Large intestine (tissue), 3 donors: ENCODE measurements at regions not wholly inside any gene's neighbourhood (a gene's known extent, or its start where the extent isn't known, plus 50 kb on each side); places are given as distances from the start of the nearest gene placed in this dataset.

Experiments used
- DNase-seq, 2 donors: peaks; one replicate each; pipeline versions ENCODE4 v3.0.0 to v3.0.0-alpha.2; 2013
- H3K27ac ChIP-seq: one replicate; pipeline ENCODE4 v1.5.1; 2013; ENCODE audit warnings: low read length
- H3K27me3 ChIP-seq: 2 replicates; pipeline ENCODE4 v1.6.1; 2013; ENCODE audit warnings: low read length; ENCODE audit not compliant: control insufficient read depth, insufficient read depth
- H3K36me3 ChIP-seq: 2 replicates; pipeline ENCODE4 v1.6.1; 2013; ENCODE audit warnings: low read length; ENCODE audit not compliant: control insufficient read depth, insufficient read depth
- H3K4me1 ChIP-seq: one replicate; pipeline ENCODE4 v1.6.1; 2013; ENCODE audit warnings: low read length; ENCODE audit not compliant: control insufficient read depth, insufficient read depth
- H3K4me3 ChIP-seq: one replicate; pipeline ENCODE4 v1.5.1; 2013; ENCODE audit warnings: low read length
- H3K9me3 ChIP-seq: one replicate; pipeline ENCODE4 v1.6.1; 2013; ENCODE audit warnings: mild to moderate bottlenecking, low read depth, low read length, moderate library complexity; ENCODE audit not compliant: control insufficient read depth
- WGBS: methylation state at CpG from one replicate; pipeline ENCODE4 v1.1.5; 2013; ENCODE audit warnings: low lambda C conversion rate; ENCODE audit not compliant: insufficient coverage; 5-methylcytosine and 5-hydroxymethylcytosine counted together

GRCh38 chr13:23510979-23511735 is 59.1 kb upstream of the TNFRSF19 start:
- DNase-seq: no peak
- H3K36me3 ChIP-seq: no peaks in the 10 kb centered on the region
- no peaks in the 10 kb centered on the region for H3K4me1 ChIP-seq
- no CpG with 5 or more reads among the region's 4 CpGs for WGBS
- no peaks in the 10 kb centered on the region for H3K9me3 ChIP-seq
- H3K27ac ChIP-seq: no peak overlapping the region
- H3K4me3 ChIP-seq: no peak overlapping the region
- peaks cover 2% of the 10 kb centered on the region for H3K27me3 ChIP-seq

- Histone ChIP-seq H3K36me3 (no peaks in the 10 kb centered on the region), H3K27me3 (peaks cover 2% of the 10 kb centered on the region), H3K4me1 (no peaks in the 10 kb centered on the region), H3K9me3 (no peaks in the 10 kb centered on the region), H3K4me3 (no peak overlapping the region), H3K27ac (no peak overlapping the region)
- no peak for DNase-seq
- 100% methylated on average over 1 of the region's 6 CpGs for WGBS
Measured at GRCh38 chr13:23512762-23513395, 57.3 kb upstream of the TNFRSF19 start.

DNA sequence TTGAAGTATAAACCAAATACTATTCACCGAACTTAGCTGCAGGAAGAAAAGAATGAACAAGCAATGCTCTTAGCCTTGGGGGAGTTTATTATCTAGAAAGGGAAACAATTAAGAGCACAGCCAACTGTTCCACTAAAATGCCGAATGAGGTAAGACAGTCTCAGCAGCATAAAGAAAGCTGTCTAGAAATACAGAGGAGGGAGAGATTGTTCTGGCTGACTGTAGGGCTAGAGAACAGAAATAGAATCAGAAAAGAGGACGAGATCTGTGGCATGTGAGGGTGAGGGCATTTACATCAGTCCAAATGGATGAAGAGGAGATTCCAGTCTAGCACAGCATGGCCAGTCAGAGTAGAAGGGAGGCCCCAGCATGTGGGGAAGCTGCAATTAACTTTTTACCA is 56.8 kb upstream of the TNFRSF19 start:
- 67% methylated on average over 3 of the region's 3 CpGs for WGBS
- no peak overlapping the region for H3K4me3 ChIP-seq

DNA sequence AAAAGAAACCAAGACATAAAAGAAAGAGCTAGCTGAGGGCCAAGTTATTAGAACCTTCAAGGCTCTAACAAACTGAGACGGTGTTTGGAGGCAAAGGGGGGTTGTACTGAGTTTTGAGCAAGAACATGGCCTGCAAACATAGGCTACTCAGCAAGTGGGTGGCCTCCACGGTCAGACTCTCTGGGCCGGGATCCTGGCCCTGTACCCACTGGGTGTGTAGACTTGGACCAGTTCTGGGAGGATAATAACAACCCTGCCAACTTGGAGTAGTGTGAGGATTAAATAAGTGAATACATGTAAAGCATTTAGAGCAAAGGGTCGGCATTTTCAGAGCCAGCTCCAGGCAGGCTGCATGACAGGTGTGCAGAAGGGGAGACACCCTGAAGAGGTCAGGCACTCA is 56.1 kb upstream of the TNFRSF19 start:
- no CpG with 5 or more reads among the region's 4 CpGs for WGBS
- H3K4me3 ChIP-seq: no peak overlapping the region

More for the DNA sequence above, 56.8 kb upstream of the TNFRSF19 start:
- Histone ChIP-seq H3K36me3 (no peaks in the 10 kb centered on the region), H3K4me1 (no peaks in the 10 kb centered on the region), H3K9me3 (no peaks in the 10 kb centered on the region), H3K27me3 (peaks cover 2% of the 10 kb centered on the region), H3K27ac (no peak overlapping the region)
- no peak for DNase-seq

DNA sequence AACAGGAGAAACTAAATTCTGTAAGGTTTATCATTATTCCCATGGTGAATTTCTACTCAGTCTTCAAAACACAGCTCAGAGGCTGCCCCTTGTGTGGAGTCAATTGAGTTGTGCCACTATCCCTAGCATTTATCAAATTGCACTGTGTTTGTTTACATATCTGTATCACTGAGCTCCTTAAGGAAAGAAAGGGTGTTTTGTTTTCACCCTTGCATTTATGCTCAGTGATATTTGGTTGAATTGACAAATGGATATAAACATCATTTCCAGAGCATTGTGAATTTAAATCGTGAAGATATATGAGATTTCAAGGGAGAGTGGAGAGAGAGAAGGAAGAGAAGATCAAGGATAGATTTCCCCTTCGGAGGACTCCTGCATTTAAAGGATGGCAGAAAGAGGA is 55.1 kb upstream of the TNFRSF19 start:
- Histone ChIP-seq H3K4me1 (no peaks in the 10 kb centered on the region), H3K27me3 (peaks cover 2% of the 10 kb centered on the region), H3K27ac (no peak overlapping the region), H3K9me3 (no peaks in the 10 kb centered on the region), H3K4me3 (no peak overlapping the region), H3K36me3 (no peaks in the 10 kb centered on the region)
- no peak for DNase-seq
- WGBS: no CpG with 5 or more reads among the region's 2 CpGs

More for the DNA sequence above, 56.1 kb upstream of the TNFRSF19 start:
- DNase-seq: no peak
- no peak overlapping the region for H3K27ac ChIP-seq
- peaks cover 2% of the 10 kb centered on the region for H3K27me3 ChIP-seq
- no peaks in the 10 kb centered on the region for H3K36me3 ChIP-seq
- H3K4me1 ChIP-seq: no peaks in the 10 kb centered on the region
- H3K9me3 ChIP-seq: no peaks in the 10 kb centered on the region

DNA sequence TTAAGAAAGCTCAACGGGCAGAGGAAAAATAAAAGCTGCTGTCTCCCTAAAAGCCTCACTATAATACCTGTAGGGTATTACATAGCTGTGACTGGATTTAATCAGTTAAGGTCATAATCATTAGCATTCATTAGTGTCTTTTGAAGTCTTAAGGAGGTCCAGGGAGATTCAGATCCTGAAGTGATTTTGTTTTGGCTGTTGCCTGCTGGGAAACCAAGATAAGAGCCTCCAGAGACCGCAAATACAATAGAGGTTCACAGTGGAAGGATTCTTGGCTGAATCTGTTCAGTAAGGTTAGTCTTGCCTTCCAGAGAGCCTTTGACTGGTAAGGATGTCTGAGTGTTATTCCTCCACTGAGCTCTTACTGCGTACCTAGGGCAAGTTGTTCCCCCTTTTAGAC is 54.0 kb upstream of the TNFRSF19 start:
- no peaks in the 10 kb centered on the region for H3K4me1 ChIP-seq

DNA sequence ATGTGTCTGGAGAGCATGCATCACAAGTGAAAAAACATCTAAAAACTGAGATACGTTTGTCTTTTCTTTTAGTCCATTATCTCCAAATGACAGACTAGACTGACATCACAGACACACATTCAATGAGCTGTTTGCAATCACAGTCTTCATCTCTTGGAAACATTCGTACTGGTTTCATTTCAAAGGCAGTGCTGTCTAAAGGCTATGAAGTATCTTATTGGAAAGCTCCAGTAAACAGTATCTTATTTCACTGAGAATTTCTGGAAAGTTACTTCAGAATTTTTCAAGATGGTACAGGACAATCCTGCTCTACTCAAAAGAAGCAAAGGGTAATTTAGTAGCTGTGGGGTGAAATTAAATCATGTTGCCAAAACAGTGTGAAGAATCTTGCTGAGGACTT is 53.5 kb upstream of the TNFRSF19 start:
- H3K27ac ChIP-seq: no peak overlapping the region
- no CpG with 5 or more reads among the region's 2 CpGs for WGBS
- H3K9me3 ChIP-seq: no peaks in the 10 kb centered on the region
- no peaks in the 10 kb centered on the region for H3K4me1 ChIP-seq
- peaks cover 2% of the 10 kb centered on the region for H3K27me3 ChIP-seq
- DNase-seq: no peak
- no peaks in the 10 kb centered on the region for H3K36me3 ChIP-seq
- H3K4me3 ChIP-seq: no peak overlapping the region

More for the DNA sequence above, 54.0 kb upstream of the TNFRSF19 start:
- Histone ChIP-seq H3K27ac (no peak overlapping the region), H3K27me3 (peaks cover 2% of the 10 kb centered on the region), H3K36me3 (no peaks in the 10 kb centered on the region), H3K4me3 (no peak overlapping the region), H3K9me3 (no peaks in the 10 kb centered on the region)
- no peak for DNase-seq
- WGBS: no CpG with 5 or more reads among the region's 3 CpGs

- Histone ChIP-seq H3K4me1 (no peaks in the 10 kb centered on the region), H3K36me3 (no peaks in the 10 kb centered on the region), H3K9me3 (no peaks in the 10 kb centered on the region), H3K27ac (no peak overlapping the region), H3K4me3 (no peak overlapping the region), H3K27me3 (no peaks in the 10 kb centered on the region)
- DNase-seq: no peak
- WGBS: no CpG with 5 or more reads among the region's 3 CpGs
Measured at GRCh38 chr13:23518231-23518630, 52.0 kb upstream of the TNFRSF19 start.
